Neural cell (in vitro differentiated cells): ENCODE measurements at regions not wholly inside any gene's neighbourhood (a gene's known extent, or its start where the extent isn't known, plus 50 kb on each side); places are given as distances from the start of the nearest gene placed in this dataset.

ENCODE experiments used
- CTCF ChIP-seq: fragments of 450-650 bp; IDR thresholded peaks from 2 replicates; pipeline ENCODE4 v1.5.1; 2014; ENCODE audit warnings: antibody characterized with exemption, mild to moderate bottlenecking, moderate library complexity; ENCODE audit not compliant: poor library complexity, severe bottlenecking
- EP300 ChIP-seq: fragments of 450-650 bp; conservative IDR thresholded peaks from 2 replicates; pipeline ENCODE4 v1.6.1; 2014; ENCODE audit warnings: antibody characterized with exemption, mild to moderate bottlenecking, moderate library complexity; ENCODE audit not compliant: poor library complexity, severe bottlenecking
- EZH2 ChIP-seq: fragments of 200-600, 300-800 bp; shearing (Covaris generic), sonication (generic); IDR thresholded peaks from 2 replicates; pipeline ENCODE4 v1.6.1; 2014; ENCODE audit warnings: antibody characterized with exemption, low read length, borderline replicate concordance, mild to moderate bottlenecking; ENCODE audit not compliant: insufficient read depth, poor library complexity, severe bottlenecking
- MXI1 ChIP-seq: fragments of 450-650 bp; conservative IDR thresholded peaks from 2 replicates; pipeline ENCODE4 v1.6.1; 2014; ENCODE audit warnings: antibody characterized with exemption, mild to moderate bottlenecking; ENCODE audit not compliant: poor library complexity, severe bottlenecking
- POLR2AphosphoS5 ChIP-seq: IDR thresholded peaks from 2 replicates; pipeline ENCODE4 v1.6.1; 2012
- RAD21 ChIP-seq: fragments of 450-650 bp; conservative IDR thresholded peaks from 2 replicates; pipeline ENCODE4 v1.6.1; 2014; ENCODE audit warnings: antibody characterized with exemption, mild to moderate bottlenecking, moderate library complexity
- SMC3 ChIP-seq: fragments of 450-650 bp; conservative IDR thresholded peaks from 2 replicates; pipeline ENCODE4 v1.6.1; 2014; ENCODE audit warnings: antibody characterized with exemption, mild to moderate bottlenecking, moderate library complexity; ENCODE audit not compliant: poor library complexity
- TAF1 ChIP-seq: IDR thresholded peaks from 2 replicates; pipeline ENCODE4 v1.6.1; 2012; ENCODE audit warnings: low read depth
- TF ChIP-seq, protein P1 (sequence below): IDR thresholded peaks from 2 replicates; pipeline ENCODE4 v1.6.1; 2012; ENCODE audit warnings: borderline replicate concordance

GRCh38 chr1:14403961-14404645 is 194.4 kb upstream of the KAZN start:
- TF ChIP-seq MXI1, result no peak
- TF ChIP-seq CTCF, result no peak
- TF ChIP-seq, protein P1, sequence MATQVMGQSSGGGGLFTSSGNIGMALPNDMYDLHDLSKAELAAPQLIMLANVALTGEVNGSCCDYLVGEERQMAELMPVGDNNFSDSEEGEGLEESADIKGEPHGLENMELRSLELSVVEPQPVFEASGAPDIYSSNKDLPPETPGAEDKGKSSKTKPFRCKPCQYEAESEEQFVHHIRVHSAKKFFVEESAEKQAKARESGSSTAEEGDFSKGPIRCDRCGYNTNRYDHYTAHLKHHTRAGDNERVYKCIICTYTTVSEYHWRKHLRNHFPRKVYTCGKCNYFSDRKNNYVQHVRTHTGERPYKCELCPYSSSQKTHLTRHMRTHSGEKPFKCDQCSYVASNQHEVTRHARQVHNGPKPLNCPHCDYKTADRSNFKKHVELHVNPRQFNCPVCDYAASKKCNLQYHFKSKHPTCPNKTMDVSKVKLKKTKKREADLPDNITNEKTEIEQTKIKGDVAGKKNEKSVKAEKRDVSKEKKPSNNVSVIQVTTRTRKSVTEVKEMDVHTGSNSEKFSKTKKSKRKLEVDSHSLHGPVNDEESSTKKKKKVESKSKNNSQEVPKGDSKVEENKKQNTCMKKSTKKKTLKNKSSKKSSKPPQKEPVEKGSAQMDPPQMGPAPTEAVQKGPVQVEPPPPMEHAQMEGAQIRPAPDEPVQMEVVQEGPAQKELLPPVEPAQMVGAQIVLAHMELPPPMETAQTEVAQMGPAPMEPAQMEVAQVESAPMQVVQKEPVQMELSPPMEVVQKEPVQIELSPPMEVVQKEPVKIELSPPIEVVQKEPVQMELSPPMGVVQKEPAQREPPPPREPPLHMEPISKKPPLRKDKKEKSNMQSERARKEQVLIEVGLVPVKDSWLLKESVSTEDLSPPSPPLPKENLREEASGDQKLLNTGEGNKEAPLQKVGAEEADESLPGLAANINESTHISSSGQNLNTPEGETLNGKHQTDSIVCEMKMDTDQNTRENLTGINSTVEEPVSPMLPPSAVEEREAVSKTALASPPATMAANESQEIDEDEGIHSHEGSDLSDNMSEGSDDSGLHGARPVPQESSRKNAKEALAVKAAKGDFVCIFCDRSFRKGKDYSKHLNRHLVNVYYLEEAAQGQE, result no peak
- no peak for TF ChIP-seq EP300
- no peak for TF ChIP-seq POLR2AphosphoS5
- no peak for TF ChIP-seq TAF1
- TF ChIP-seq EZH2, result no peak
- TF ChIP-seq RAD21, result no peak
- TF ChIP-seq SMC3, result no peak
